K562 (cell line): ENCODE measurements at regions not wholly inside any gene's neighbourhood (a gene's known extent, or its start where the extent isn't known, plus 50 kb on each side); places are given as distances from the start of the nearest gene placed in this dataset.

ENCODE experiments used
- ATAC-seq: fragments of 200-7000 bp; cut with Tn5 transposase; 3 replicates; pipeline ENCODE4 v1.9.1; 2020; ENCODE audit warnings: moderate library complexity
- BruUV-seq: library from RNA; stranded (reverse); fragments of 400-500 nt; replicated peaks from 2 replicates; lab custom pipeline; 2021; lab: Mats Ljungman, UMichigan
- CTCF ChIA-PET: fragments of 300-600 bp; formaldehyde crosslinking; extraction: SDS; loops from one replicate; lab custom pipeline; 2021; ENCODE audit warnings: low intra/inter-chr PET ratio; lab: Yijun Ruan, JAX
- POLR2A ChIA-PET: fragments of 300-600, 350-650 bp; sonication (Branson Sonifier 250); formaldehyde crosslinking; extraction: SDS; loops from one replicate; lab custom pipeline; 2021; ENCODE audit warnings: antibody characterized with exemption, inconsistent platforms; lab: Yijun Ruan, JAX
- DNase-seq, 4 experiments: peaks; one replicate each; pipeline versions ENCODE4 v3.0.0 to v3.0.0-alpha.2; 2011 to 2018; ENCODE audit warnings: low spot score in 3 of 4, mixed read lengths in 3 of 4; ENCODE audit errors: extremely low read depth in 1 of 4
- FAIRE-seq: peaks from 2 replicates; lab custom pipeline; 2011; peaks lifted over from hg19 to GRCh38; lab: Jason Lieb, UNC
- H2AFZ ChIP-seq: 2 replicates; pipeline ENCODE4 v1.6.0; 2011; ENCODE audit warnings: low read depth, low read length, control low read depth, inconsistent platforms
- H3K27ac ChIP-seq: fragments of 200-600 bp; 3 replicates; pipeline ENCODE4 v1.8.0; 2011; ENCODE audit warnings: low read depth, mild to moderate bottlenecking, control low read depth, inconsistent platforms, low read length, moderate library complexity, mixed read lengths; ENCODE audit errors: extremely low read depth
- H3K27me3 ChIP-seq, 2 experiments: fragments of 300-600 bp in 1 of 2; 2 replicates in 1 of 2; 3 replicates in 1 of 2; pipeline versions ENCODE4 v1.6.0 to v1.8.0; 2011; ENCODE audit warnings: inconsistent platforms in 2 of 2, low read length in 2 of 2, mild to moderate bottlenecking in 1 of 2, mixed read lengths in 1 of 2, moderate library complexity in 1 of 2; ENCODE audit not compliant: control insufficient read depth in 2 of 2, insufficient read depth in 2 of 2
- H3K36me3 ChIP-seq: fragments of 300-600 bp; 3 replicates; pipeline ENCODE4 v1.8.0; 2011; ENCODE audit warnings: mild to moderate bottlenecking, low read length, inconsistent platforms; ENCODE audit not compliant: control insufficient read depth, insufficient read depth
- H3K4me1 ChIP-seq, 2 experiments: fragments of 200-600 bp in 1 of 2; replicated peaks in 1 of 2; 2 replicates in 1 of 2; 3 replicates in 1 of 2; pipeline versions ENCODE4 v1.5.1 to v1.8.0; 2011; ENCODE audit warnings: inconsistent platforms in 2 of 2, low read length in 2 of 2, mild to moderate bottlenecking in 1 of 2, mixed read lengths in 1 of 2, moderate library complexity in 1 of 2; ENCODE audit not compliant: control insufficient read depth in 2 of 2, insufficient read depth in 2 of 2
- H3K4me2 ChIP-seq: 2 replicates; pipeline ENCODE4 v1.6.1; 2011; ENCODE audit warnings: low read length, control low read depth, inconsistent platforms, mixed read lengths; ENCODE audit not compliant: insufficient read depth
- H3K4me3 ChIP-seq: fragments of 200-600 bp; sonication (generic), shearing (Covaris generic); 2 replicates; pipeline ENCODE4 v1.5.1; 2016; ENCODE audit warnings: control low read depth, inconsistent platforms
- H3K79me2 ChIP-seq: fragments of 200-600 bp; 3 replicates; pipeline ENCODE4 v1.8.0; 2011; ENCODE audit warnings: low read length, inconsistent platforms; ENCODE audit not compliant: control insufficient read depth, insufficient read depth
- H3K9ac ChIP-seq, 2 experiments: 2 replicates each; pipeline versions ENCODE4 v1.6.0 to v1.6.1; 2011; ENCODE audit warnings: low read depth in 2 of 2, low read length in 2 of 2, control low read depth in 1 of 2, inconsistent platforms in 1 of 2, mild to moderate bottlenecking in 1 of 2, mixed read lengths in 1 of 2; ENCODE audit not compliant: insufficient read depth in 1 of 2
- H3K9me1 ChIP-seq: one replicate; pipeline ENCODE4 v1.6.0; 2011; ENCODE audit warnings: inconsistent platforms, mild to moderate bottlenecking, low read length, moderate library complexity; ENCODE audit not compliant: control insufficient read depth, insufficient read depth
- H3K9me3 ChIP-seq: replicated peaks from 2 replicates; pipeline ENCODE4 v1.5.1; 2011; ENCODE audit warnings: low read depth, low read length, inconsistent platforms; ENCODE audit not compliant: control insufficient read depth, insufficient read depth
- H4K20me1 ChIP-seq: replicated peaks from 2 replicates; pipeline ENCODE4 v1.6.1; 2011; ENCODE audit warnings: low read length, inconsistent platforms, mixed read lengths; ENCODE audit not compliant: control insufficient read depth, insufficient read depth
- ARID2 ChIP-seq: fragments of 450-650 bp; IDR thresholded peaks from 2 replicates; pipeline ENCODE4 v1.6.1; 2017; ENCODE audit warnings: antibody characterized with exemption, mild to moderate bottlenecking
- ATF6 ChIP-seq: sonication (generic); formaldehyde crosslinking; IDR thresholded peaks from 2 replicates; pipeline ENCODE4 v1.4.0; 2020; ENCODE audit warnings: mild to moderate bottlenecking, missing genetic modification reagents
- ETV6 ChIP-seq, 3 experiments: fragments of 150-350 bp in 1 of 3; sonication (generic) in 1 of 3; formaldehyde crosslinking in 1 of 3; IDR thresholded peaks; 2 replicates each; pipeline versions ENCODE4 v1.6.1 to v1.8.0; 2014 to 2022; ENCODE audit warnings: borderline replicate concordance in 2 of 3, low read depth in 2 of 3, antibody characterized with exemption in 1 of 3, low read length in 1 of 3, mild to moderate bottlenecking in 1 of 3, missing genetic modification reagents in 1 of 3
- EZH2 ChIP-seq: IDR thresholded peaks from 2 replicates; pipeline ENCODE4 v1.6.1; 2012; ENCODE audit warnings: low read depth, mild to moderate bottlenecking, inconsistent platforms, low read length, borderline replicate concordance
- GATAD2A ChIP-seq: fragments of 450-650 bp; IDR thresholded peaks from 2 replicates; pipeline ENCODE4 v1.6.1; 2017
- HDAC6 ChIP-seq: IDR thresholded peaks from 2 replicates; pipeline ENCODE4 v1.6.1; 2012; ENCODE audit warnings: low read depth, mild to moderate bottlenecking, control low read depth, inconsistent platforms, low read length, moderate library complexity
- HNRNPH1 ChIP-seq: fragments of 200-400 bp; formaldehyde crosslinking; optimal IDR thresholded peaks from 2 replicates; pipeline ENCODE3; 2017; ENCODE audit warnings: low read depth, mild to moderate bottlenecking, low read length, moderate library complexity
- KAT8 ChIP-seq: fragments of 450-650 bp; IDR thresholded peaks from 2 replicates; pipeline ENCODE4 v1.6.1; 2016; ENCODE audit warnings: low read depth, mild to moderate bottlenecking
- NCOR1 ChIP-seq: fragments of 450-650 bp; IDR thresholded peaks from 2 replicates; pipeline ENCODE4 v1.6.1; 2016; ENCODE audit warnings: mild to moderate bottlenecking, moderate library complexity
- SAFB ChIP-seq: fragments of 200-400 bp; formaldehyde crosslinking; IDR thresholded peaks from 2 replicates; pipeline ENCODE4 v1.6.1; 2017; ENCODE audit warnings: low read depth, low read length, borderline replicate concordance
- TRIM28 ChIP-seq: fragments of 450-650 bp; IDR thresholded peaks from 2 replicates; pipeline ENCODE4 v1.6.1; 2017
- WGBS: fragments of 100-300 bp; shearing (Covaris generic); methylation state at CpG from one replicate; pipeline ENCODE4 v1.1.6; 2016; ENCODE audit warnings: low coverage, mixed read lengths; ENCODE audit not compliant: insufficient coverage; ENCODE audit errors: missing lambda C conversion rate; 5-methylcytosine and 5-hydroxymethylcytosine counted together
- in situ Hi-C: fragments of 300-500 bp; cut with MboI; formaldehyde crosslinking; loops from 4 replicates; pipeline ENCODE4 v1.15.0; 2018; ENCODE audit warnings: inconsistent platforms, mixed read lengths
- intact Hi-C: fragments of 100-400 bp; cut with micrococcal nuclease; formaldehyde crosslinking; loops from 2 replicates; pipeline ENCODE4 v1.14.2; 2022
- TF ChIP-seq, protein P1 (sequence below): fragments of 450-650 bp; IDR thresholded peaks from 2 replicates; pipeline ENCODE4 v1.6.1; 2016

DNA sequence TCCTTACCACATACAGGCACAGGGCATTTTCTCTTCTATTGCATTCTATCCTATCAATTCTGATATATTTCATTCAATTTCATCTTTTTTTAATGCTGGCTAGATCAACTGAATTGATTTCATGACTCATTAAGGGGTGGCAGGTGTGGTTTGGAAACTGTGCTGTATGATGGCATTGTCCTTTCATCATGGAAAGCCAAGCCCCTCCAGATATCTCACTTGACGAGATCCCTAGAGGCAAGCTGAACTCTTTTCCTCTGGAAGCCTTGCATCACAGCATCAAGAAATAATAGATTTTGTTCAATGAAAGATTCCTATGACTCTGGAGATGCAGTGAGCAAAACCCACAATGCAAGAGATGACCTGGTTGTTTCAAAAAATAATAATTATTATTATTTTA lies 401.2 kb downstream of the PREX1 start (continued):
- TF ChIP-seq ATF6 (CRISPR knock-in tag) (no peak), HDAC6 (no peak), EZH2 (no peak), SAFB (no peak)
- TF ChIP-seq, all 486 proteins: peak for 0

DNA sequence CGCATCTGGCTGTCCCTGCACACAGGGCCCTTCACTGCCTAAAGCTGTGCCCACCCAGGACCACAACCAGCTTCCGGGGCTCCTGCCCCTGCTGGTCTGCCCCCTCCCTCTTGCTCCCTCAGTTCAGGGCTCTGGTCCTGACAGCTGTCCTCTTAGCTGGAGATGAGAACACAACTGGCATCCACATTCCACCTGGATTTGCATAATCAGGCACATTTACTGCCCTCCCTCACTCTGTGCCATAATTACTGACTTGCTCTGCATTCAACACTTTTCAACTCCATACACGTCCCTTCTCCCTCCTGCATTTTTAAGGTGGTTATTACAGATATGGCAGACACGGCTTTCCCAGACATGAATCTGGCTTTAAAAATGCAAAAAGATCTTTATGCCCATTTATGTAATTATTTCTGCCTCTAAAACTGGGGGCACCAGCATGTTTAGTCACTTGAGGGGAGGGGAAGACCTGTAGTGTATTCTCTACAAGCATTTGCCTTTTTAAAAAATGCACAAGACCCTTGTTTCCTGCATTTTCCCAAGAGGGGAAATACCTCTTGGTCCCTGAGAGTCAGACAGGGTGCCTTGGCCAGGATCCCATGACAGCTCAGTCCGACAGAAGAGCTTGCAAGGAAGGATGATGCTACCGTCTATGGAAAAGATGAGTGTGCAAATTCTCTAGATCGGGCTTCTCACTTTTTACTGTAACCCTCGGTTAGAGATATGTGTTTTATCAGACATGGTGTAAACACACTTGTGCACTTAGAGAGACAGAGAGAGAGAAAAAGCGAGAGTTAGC lies 401.8 kb downstream of the PREX1 start:
- Histone ChIP-seq H4K20me1 (no peaks in the 10 kb centered on the region), H3K79me2 (no peaks in the 10 kb centered on the region), H3K4me1 (no peaks in the 10 kb centered on the region), H3K27me3 (no peaks in the 10 kb centered on the region; a peak in 1 of 5 replicates), H3K9ac (no peak overlapping the region), H3K4me2 (no peak overlapping the region), H3K4me3 (no peak overlapping the region), H3K9me1 (no peaks in the 10 kb centered on the region), H3K36me3 (no peaks in the 10 kb centered on the region), H2AFZ (no peak overlapping the region), H3K27ac (no peak overlapping the region), H3K9me3 (no peaks in the 10 kb centered on the region)
- ATAC-seq (no peak), FAIRE-seq (no peak), DNase-seq (no peak)
- WGBS: 0% methylated on average over 9 of the region's 9 CpGs
- intact Hi-C loops: no loop called here
- no TSS peak for BruUV-seq
- in situ Hi-C loops: no loop called here
- ChIA-PET POLR2A (no interaction called here), CTCF (no interaction called here)
- no peak for TF ChIP-seq TRIM28
- no peak for TF ChIP-seq HNRNPH1
- no peak for TF ChIP-seq GATAD2A
- TF ChIP-seq KAT8: no peak
- TF ChIP-seq ETV6 (IDR thresholded peaks at IDR 0.05; ENCODE audit: borderline replicate concordance in 1 of 2, low read depth in 2 of 2, low read length in 1 of 2): no peak
- no peak for TF ChIP-seq ETV6 (CRISPR knock-in tag; IDR thresholded peaks at IDR 0.05; ENCODE audit: borderline replicate concordance)
- no peak for TF ChIP-seq ARID2
- TF ChIP-seq NCOR1: no peak
- TF ChIP-seq, protein P1, sequence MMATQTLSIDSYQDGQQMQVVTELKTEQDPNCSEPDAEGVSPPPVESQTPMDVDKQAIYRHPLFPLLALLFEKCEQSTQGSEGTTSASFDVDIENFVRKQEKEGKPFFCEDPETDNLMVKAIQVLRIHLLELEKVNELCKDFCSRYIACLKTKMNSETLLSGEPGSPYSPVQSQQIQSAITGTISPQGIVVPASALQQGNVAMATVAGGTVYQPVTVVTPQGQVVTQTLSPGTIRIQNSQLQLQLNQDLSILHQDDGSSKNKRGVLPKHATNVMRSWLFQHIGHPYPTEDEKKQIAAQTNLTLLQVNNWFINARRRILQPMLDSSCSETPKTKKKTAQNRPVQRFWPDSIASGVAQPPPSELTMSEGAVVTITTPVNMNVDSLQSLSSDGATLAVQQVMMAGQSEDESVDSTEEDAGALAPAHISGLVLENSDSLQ: no peak
